GM23338 (cell line): ENCODE measurements at regions not wholly inside any gene's neighbourhood (a gene's known extent, or its start where the extent isn't known, plus 50 kb on each side); places are given as distances from the start of the nearest gene placed in this dataset.

ENCODE experiments used
- ATAC-seq: fragments of 200-7000 bp; cut with Tn5 transposase; 3 replicates; pipeline ENCODE4 v1.9.1; 2020
- DNase-seq: peaks from one replicate; pipeline ENCODE4 v3.0.0-alpha.2; 2015; ENCODE audit warnings: low spot score
- H2AFZ ChIP-seq: fragments of 200-600 bp; sonication (generic); 2 replicates; pipeline ENCODE4 v1.8.0; 2016; ENCODE audit warnings: antibody characterized with exemption, mild to moderate bottlenecking, moderate library complexity
- H3F3A ChIP-seq: fragments of 200-600 bp; sonication (generic); replicated peaks from 2 replicates; pipeline ENCODE4 v1.8.0; 2017; ENCODE audit warnings: antibody characterized with exemption, mixed run types, low read depth
- H3K27ac ChIP-seq: fragments of 200-600 bp; sonication (generic); 2 replicates; pipeline ENCODE4 v1.6.1; 2016; ENCODE audit warnings: low read depth
- H3K27me3 ChIP-seq: fragments of 200-600 bp; sonication (generic); 2 replicates; pipeline ENCODE4 v1.8.0; 2016; ENCODE audit warnings: mild to moderate bottlenecking, mixed run types, moderate library complexity; ENCODE audit not compliant: insufficient read depth
- H3K36me3 ChIP-seq: fragments of 200-600 bp; sonication (generic); 2 replicates; pipeline ENCODE4 v1.8.0; 2016; ENCODE audit warnings: mild to moderate bottlenecking; ENCODE audit not compliant: insufficient read depth
- H3K4me1 ChIP-seq: fragments of 200-600 bp; sonication (generic); 2 replicates; pipeline ENCODE4 v1.8.0; 2016; ENCODE audit warnings: mild to moderate bottlenecking, moderate library complexity; ENCODE audit not compliant: insufficient read depth
- H3K4me2 ChIP-seq: fragments of 200-600 bp; sonication (generic); 2 replicates; pipeline ENCODE4 v1.7.1; 2017; ENCODE audit warnings: mixed run types
- H3K4me3 ChIP-seq: fragments of 200-600 bp; sonication (generic); 2 replicates; pipeline ENCODE4 v1.6.1; 2016; ENCODE audit warnings: mixed run types
- H3K79me2 ChIP-seq: fragments of 200-600 bp; sonication (generic); replicated peaks from 2 replicates; pipeline ENCODE4 v1.8.0; 2017; ENCODE audit warnings: mild to moderate bottlenecking; ENCODE audit not compliant: insufficient read depth
- H3K9me2 ChIP-seq: fragments of 200-600 bp; sonication (generic); 2 replicates; pipeline ENCODE4 v1.8.0; 2017; ENCODE audit not compliant: insufficient read depth
- H4K20me1 ChIP-seq: fragments of 200-600 bp; sonication (generic); replicated peaks from 2 replicates; pipeline ENCODE4 v1.8.0; 2017; ENCODE audit warnings: mild to moderate bottlenecking; ENCODE audit not compliant: insufficient read depth
- H3K27ac Mint-ChIP-seq: 2 replicates; pipeline ENCODE4 v1.8.0; 2020; ENCODE audit warnings: inconsistent platforms, mild to moderate bottlenecking, moderate library complexity, mixed read lengths
- H3K27me3 Mint-ChIP-seq: 3 replicates; pipeline ENCODE4 v1.8.0; 2022; ENCODE audit warnings: low read depth, mild to moderate bottlenecking, moderate library complexity, mixed read lengths, inconsistent platforms; ENCODE audit not compliant: insufficient read depth, poor library complexity
- H3K36me3 Mint-ChIP-seq: 3 replicates; pipeline ENCODE4 v1.8.0; 2021; ENCODE audit warnings: low read depth, mild to moderate bottlenecking, inconsistent platforms, moderate library complexity, mixed read lengths
- H3K4me1 Mint-ChIP-seq: 3 replicates; pipeline ENCODE4 v1.8.0; 2020; ENCODE audit warnings: mild to moderate bottlenecking, inconsistent platforms, mixed read lengths
- H3K4me3 Mint-ChIP-seq: 3 replicates; pipeline ENCODE4 v1.8.0; 2021; ENCODE audit warnings: moderate library complexity, mild to moderate bottlenecking, inconsistent platforms, mixed read lengths
- H3K9me3 Mint-ChIP-seq: 3 replicates; pipeline ENCODE4 v1.8.0; 2020; ENCODE audit warnings: moderate library complexity, mild to moderate bottlenecking, inconsistent platforms, mixed read lengths
- CREB1 ChIP-seq: fragments of 250-450 bp; sonication (Bioruptor Pico); IDR thresholded peaks from 2 replicates; pipeline ENCODE4 v1.5.0; 2020; ENCODE audit warnings: low read depth, mild to moderate bottlenecking, moderate library complexity
- JUNB ChIP-seq: IDR thresholded peaks from one replicate; pipeline ENCODE4 v1.6.1; 2016; ENCODE audit warnings: antibody characterized with exemption; ENCODE audit not compliant: unreplicated experiment
- NANOG ChIP-seq: IDR thresholded peaks from 2 replicates; pipeline ENCODE4 v1.6.1; 2016; ENCODE audit warnings: antibody characterized with exemption, borderline replicate concordance
- POLR2AphosphoS5 ChIP-seq: IDR thresholded peaks from 2 replicates; pipeline ENCODE4 v1.6.1; 2016; ENCODE audit warnings: antibody characterized with exemption, low read depth
- ZNF114 ChIP-seq: fragments of 250-450 bp; sonication (Bioruptor Pico); IDR thresholded peaks from 2 replicates; pipeline ENCODE4 v1.5.0; 2020; ENCODE audit warnings: mild to moderate bottlenecking, moderate library complexity
- ZNF331 ChIP-seq: fragments of 250-450 bp; sonication (Bioruptor Pico); IDR thresholded peaks from 2 replicates; pipeline ENCODE4 v1.5.0; 2020; ENCODE audit warnings: low read depth, mild to moderate bottlenecking, moderate library complexity
- TF ChIP-seq, protein P1 (sequence below): IDR thresholded peaks from one replicate; pipeline ENCODE4 v1.6.1; 2018; ENCODE audit warnings: antibody characterized with exemption; ENCODE audit not compliant: unreplicated experiment
- TF ChIP-seq, protein P2 (sequence below), 2 experiments: fragments of 200-600 bp in 1 of 2; sonication (generic) in 1 of 2; conservative IDR thresholded peaks; 2 replicates each; pipeline versions ENCODE4 v1.5.1 to v1.6.1; 2016 to 2017; ENCODE audit warnings: antibody characterized with exemption in 2 of 2, low read depth in 2 of 2, mild to moderate bottlenecking in 2 of 2, moderate library complexity in 1 of 2
- TF ChIP-seq, protein P3 (sequence below): IDR thresholded peaks from 2 replicates; pipeline ENCODE4 v1.6.1; 2016; ENCODE audit warnings: antibody characterized with exemption

- TF ChIP-seq, protein P1, sequence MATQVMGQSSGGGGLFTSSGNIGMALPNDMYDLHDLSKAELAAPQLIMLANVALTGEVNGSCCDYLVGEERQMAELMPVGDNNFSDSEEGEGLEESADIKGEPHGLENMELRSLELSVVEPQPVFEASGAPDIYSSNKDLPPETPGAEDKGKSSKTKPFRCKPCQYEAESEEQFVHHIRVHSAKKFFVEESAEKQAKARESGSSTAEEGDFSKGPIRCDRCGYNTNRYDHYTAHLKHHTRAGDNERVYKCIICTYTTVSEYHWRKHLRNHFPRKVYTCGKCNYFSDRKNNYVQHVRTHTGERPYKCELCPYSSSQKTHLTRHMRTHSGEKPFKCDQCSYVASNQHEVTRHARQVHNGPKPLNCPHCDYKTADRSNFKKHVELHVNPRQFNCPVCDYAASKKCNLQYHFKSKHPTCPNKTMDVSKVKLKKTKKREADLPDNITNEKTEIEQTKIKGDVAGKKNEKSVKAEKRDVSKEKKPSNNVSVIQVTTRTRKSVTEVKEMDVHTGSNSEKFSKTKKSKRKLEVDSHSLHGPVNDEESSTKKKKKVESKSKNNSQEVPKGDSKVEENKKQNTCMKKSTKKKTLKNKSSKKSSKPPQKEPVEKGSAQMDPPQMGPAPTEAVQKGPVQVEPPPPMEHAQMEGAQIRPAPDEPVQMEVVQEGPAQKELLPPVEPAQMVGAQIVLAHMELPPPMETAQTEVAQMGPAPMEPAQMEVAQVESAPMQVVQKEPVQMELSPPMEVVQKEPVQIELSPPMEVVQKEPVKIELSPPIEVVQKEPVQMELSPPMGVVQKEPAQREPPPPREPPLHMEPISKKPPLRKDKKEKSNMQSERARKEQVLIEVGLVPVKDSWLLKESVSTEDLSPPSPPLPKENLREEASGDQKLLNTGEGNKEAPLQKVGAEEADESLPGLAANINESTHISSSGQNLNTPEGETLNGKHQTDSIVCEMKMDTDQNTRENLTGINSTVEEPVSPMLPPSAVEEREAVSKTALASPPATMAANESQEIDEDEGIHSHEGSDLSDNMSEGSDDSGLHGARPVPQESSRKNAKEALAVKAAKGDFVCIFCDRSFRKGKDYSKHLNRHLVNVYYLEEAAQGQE, result no peak
- TF ChIP-seq, protein P2, sequence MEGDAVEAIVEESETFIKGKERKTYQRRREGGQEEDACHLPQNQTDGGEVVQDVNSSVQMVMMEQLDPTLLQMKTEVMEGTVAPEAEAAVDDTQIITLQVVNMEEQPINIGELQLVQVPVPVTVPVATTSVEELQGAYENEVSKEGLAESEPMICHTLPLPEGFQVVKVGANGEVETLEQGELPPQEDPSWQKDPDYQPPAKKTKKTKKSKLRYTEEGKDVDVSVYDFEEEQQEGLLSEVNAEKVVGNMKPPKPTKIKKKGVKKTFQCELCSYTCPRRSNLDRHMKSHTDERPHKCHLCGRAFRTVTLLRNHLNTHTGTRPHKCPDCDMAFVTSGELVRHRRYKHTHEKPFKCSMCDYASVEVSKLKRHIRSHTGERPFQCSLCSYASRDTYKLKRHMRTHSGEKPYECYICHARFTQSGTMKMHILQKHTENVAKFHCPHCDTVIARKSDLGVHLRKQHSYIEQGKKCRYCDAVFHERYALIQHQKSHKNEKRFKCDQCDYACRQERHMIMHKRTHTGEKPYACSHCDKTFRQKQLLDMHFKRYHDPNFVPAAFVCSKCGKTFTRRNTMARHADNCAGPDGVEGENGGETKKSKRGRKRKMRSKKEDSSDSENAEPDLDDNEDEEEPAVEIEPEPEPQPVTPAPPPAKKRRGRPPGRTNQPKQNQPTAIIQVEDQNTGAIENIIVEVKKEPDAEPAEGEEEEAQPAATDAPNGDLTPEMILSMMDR (conservative IDR thresholded peaks at IDR 0.05; ENCODE audit: low read depth in 2 of 2), result no peak
- TF ChIP-seq JUNB, result no peak
- TF ChIP-seq CREB1 (CRISPR knock-in tag), result no peak
- TF ChIP-seq NANOG, result no peak
- no peak for TF ChIP-seq ZNF331 (CRISPR knock-in tag)
- no peak for TF ChIP-seq POLR2AphosphoS5
- TF ChIP-seq, protein P3, sequence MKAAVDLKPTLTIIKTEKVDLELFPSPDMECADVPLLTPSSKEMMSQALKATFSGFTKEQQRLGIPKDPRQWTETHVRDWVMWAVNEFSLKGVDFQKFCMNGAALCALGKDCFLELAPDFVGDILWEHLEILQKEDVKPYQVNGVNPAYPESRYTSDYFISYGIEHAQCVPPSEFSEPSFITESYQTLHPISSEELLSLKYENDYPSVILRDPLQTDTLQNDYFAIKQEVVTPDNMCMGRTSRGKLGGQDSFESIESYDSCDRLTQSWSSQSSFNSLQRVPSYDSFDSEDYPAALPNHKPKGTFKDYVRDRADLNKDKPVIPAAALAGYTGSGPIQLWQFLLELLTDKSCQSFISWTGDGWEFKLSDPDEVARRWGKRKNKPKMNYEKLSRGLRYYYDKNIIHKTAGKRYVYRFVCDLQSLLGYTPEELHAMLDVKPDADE, result no peak
- TF ChIP-seq ZNF114 (CRISPR knock-in tag), result no peak
Observed at GRCh38 chrX:42664680-42665079, 113.3 kb downstream of the PPP1R2C start (continued).

GRCh38 chrX:42628471-42628870, 149.5 kb downstream of the PPP1R2C start:
- H3K36me3 ChIP-seq, result no peaks in the 10 kb centered on the region
- no peaks in the 10 kb centered on the region for H3K4me1 ChIP-seq
- Mint-ChIP-seq H3K27ac (no peak overlapping the region), H3K36me3 (peaks cover 2% of the 10 kb centered on the region; the same call in 2 of the 3 replicates), H3K4me1 (no peaks in the 10 kb centered on the region), H3K9me3 (peaks cover 5% of the 10 kb centered on the region; the same call in 2 of the 3 replicates), H3K4me3 (no peak overlapping the region), H3K27me3 (peaks cover 1% of the 10 kb centered on the region)
- H3K27me3 ChIP-seq, result no peaks in the 10 kb centered on the region
- H3K79me2 ChIP-seq, result no peaks in the 10 kb centered on the region
- no peaks in the 10 kb centered on the region for H4K20me1 ChIP-seq
- H2AFZ ChIP-seq, result no peak overlapping the region
- no peaks in the 10 kb centered on the region for H3K9me2 ChIP-seq
- H3K4me2 ChIP-seq, result no peak overlapping the region
- ATAC-seq, result no peak
- DNase-seq, result no peak
- no peak overlapping the region for H3K4me3 ChIP-seq
- no peaks in the 10 kb centered on the region for H3F3A ChIP-seq
- no peak overlapping the region for H3K27ac ChIP-seq
- no peak for TF ChIP-seq JUNB
- no peak for TF ChIP-seq ZNF114 (CRISPR knock-in tag)
- TF ChIP-seq, protein P3, result no peak
- no peak for TF ChIP-seq CREB1 (CRISPR knock-in tag)
- TF ChIP-seq, protein P1, result no peak
